ENCODE measurements at regions not wholly inside any gene's neighbourhood (a gene's known extent, or its start where the extent isn't known, plus 50 kb on each side); places are given as distances from the start of the nearest gene placed in this dataset.

DNA sequence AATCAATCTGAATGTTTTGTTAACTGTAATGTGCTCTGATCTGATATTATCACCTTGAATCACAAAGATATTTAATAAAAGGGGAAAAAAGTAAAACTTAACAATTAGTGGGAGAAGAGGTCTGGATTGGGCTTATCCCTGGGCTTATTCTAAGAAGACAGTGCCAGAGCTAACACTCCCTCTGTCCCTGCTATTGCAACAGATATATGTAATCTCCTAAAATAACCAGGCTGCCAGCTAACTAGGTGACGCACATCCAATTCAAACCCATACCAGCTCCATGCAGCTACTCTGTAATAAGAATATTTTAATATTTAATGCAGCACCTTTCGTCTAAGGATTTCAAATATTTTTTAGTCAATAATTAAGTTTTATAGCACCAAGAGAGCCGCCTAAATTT lies 330.1 kb upstream of the MARCKS start:
- TF ChIP-seq EZH2phosphoT487 (IDR thresholded peaks at IDR 0.05; ENCODE audit: borderline replicate concordance) (no peak), POLR2A (IDR thresholded peaks at IDR 0.05; ENCODE audit: borderline replicate concordance, extremely low read depth, insufficient read depth, insufficient read length) (no peak), RAD21 (IDR thresholded peaks at IDR 0.05; ENCODE audit: low read depth) (no peak), CTCF (IDR thresholded peaks at IDR 0.05 in 2 of 3, conservative IDR thresholded peaks at IDR 0.05 in 1 of 3; ENCODE audit: borderline replicate concordance in 1 of 3, insufficient read depth in 1 of 3, low read depth in 2 of 3, low read length in 2 of 3) (no peak), YY1 (IDR thresholded peaks at IDR 0.05; ENCODE audit: extremely low read depth, insufficient replicate concordance, low read depth, low read length) (no peak)
